HG03139 (cell line): ENCODE measurements at regions not wholly inside any gene's neighbourhood (a gene's known extent, or its start where the extent isn't known, plus 50 kb on each side); places are given as distances from the start of the nearest gene placed in this dataset.

ENCODE experiments used
- ATAC-seq: cut with Tn5 transposase; IDR thresholded peaks from one replicate; pipeline ENCODE4 v1.9.1; 2021; ENCODE audit not compliant: unreplicated experiment

GRCh38 chr16:86794216-86794864 lies 216.0 kb downstream of the FOXL1 start:
- ATAC-seq = no peak

DNA sequence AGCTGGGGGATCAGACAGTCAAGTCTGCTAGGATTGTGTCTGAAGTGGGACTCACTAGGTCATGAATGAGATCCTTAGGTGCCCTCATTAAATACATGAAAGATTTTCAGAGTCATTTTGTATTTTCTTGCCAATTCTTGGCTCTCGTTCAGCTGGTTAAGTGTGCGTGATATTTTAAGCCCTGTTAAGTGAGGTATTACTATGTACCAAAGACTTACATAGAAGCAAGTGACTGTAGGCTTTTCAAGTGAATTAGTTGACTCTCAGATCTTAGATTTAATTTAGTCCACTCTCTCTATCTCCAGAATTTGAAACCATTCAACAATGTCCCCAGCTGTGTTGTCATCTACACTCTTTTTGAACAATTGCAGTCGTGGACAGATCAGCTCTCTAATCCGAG lies 219.4 kb downstream of the FOXL1 start:
- no peak for ATAC-seq

DNA sequence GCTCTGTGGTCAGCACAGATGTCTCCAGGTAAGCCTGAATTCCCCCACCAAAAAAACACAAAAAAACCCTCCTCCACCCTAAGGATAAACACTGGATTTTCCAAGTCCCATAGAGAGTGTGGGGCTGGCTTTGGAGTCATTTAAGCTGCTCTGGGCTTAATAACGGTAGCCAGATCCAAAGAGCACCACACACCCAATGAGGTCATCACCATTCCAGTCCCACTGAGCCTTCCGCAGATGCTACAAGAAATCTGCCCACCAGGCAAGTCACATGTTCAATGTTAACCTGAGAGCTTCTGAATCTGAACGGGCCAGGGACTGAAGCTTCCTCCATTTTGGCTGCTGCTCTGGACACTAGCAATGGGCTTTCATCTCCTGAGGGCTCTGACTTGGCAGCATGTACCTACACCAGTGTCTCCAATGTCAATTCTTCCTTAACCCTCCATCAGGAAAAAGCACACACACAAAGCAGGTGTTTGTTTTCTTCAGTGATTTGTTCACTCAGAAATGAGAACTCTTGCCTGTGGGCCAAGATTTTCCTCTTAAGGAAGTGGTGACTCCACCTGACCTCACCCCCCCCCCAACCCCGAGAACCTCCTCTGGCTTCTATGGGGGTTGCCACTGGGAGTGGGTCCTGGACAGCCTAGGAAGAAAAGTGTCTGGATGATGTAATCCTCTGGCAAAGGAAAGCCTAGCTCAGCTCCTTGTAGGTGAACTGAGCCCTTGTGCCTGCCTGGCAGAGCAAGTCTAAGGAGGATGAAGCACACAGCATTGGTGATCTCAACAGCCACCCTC lies 220.1 kb downstream of the FOXL1 start:
- no peak for ATAC-seq

GRCh38 chr16:86799367-86799766 lies 221.0 kb downstream of the FOXL1 start:
- ATAC-seq = no peak

DNA sequence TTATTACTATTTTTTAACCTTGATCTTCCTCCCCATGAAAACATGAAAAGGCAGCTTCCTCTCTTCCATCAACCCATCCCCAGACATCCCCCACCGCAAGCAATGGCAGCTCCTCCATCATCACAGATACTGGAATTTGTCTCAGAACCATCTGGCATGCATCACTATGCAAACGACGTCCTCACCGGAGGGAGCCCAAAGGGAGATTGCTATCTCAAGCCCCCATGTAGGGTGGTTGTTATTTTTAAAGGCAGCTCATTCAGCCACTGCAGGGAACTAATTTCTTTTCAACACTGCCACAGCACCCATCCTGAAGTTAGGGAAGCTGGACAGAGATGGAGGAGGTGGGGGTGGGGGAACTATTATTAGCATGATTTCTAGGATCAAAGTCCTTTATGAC lies 222.5 kb downstream of the FOXL1 start:
- no peak for ATAC-seq

GRCh38 chr16:86802013-86802412 lies 223.7 kb downstream of the FOXL1 start:
- ATAC-seq = no peak

DNA sequence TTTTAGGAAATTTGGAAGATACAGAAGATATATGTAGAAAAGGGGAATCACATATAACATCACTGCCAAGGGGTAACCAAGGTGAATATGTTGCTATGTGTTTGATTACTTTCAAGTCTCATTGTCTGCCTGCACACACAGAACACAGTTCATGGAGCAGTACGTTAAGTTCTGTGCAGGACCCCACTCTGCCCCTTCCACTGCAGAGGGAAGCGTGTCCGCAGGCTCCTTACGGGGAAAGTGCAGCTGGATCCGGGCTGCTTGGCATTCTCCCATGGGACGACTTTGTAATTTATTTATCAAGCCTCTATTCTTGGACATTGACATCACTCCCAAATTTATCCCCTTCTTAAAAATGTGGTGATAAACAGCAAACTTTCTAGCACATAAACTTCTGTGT lies 226.8 kb downstream of the FOXL1 start:
- no peak for ATAC-seq

- no peak for ATAC-seq
Measured at GRCh38 chr16:86806181-86806837, 228.0 kb downstream of the FOXL1 start.

- no peak for ATAC-seq
Measured at GRCh38 chr16:86806838-86807351, 228.5 kb downstream of the FOXL1 start.

DNA sequence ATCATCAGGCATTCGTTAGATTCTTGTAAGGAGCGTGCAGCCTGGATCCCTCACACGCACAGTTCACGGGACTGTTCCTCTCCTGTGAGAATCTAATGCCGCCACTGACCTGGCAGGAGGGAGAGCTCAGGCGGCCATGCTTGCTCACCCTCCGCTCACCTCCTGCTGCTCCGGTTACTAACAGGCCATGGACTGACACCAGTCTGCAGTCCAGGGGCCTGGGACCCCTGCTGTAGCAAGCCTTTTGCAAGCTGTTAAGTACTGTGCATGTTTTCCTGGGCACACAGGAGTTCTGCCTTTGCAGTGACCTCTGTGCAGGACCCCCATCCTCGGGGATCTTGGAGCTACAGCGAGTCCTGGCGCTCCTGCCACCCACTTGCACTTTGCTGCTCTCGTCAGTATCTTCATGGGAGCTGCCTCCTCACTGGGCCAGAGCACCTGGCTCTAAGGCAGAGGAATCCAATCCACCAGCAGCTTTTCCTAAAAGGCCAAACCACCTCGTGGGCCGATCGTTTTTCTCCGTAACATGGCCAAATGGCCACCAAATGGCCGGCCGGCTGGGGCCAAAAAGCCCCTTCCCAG lies 230.6 kb downstream of the FOXL1 start:
- no peak for ATAC-seq

- no peak for ATAC-seq
Measured at GRCh38 chr16:86809458-86809955, 231.2 kb downstream of the FOXL1 start.

- ATAC-seq = no peak
Measured at GRCh38 chr16:86810062-86810461, 231.7 kb downstream of the FOXL1 start.

DNA sequence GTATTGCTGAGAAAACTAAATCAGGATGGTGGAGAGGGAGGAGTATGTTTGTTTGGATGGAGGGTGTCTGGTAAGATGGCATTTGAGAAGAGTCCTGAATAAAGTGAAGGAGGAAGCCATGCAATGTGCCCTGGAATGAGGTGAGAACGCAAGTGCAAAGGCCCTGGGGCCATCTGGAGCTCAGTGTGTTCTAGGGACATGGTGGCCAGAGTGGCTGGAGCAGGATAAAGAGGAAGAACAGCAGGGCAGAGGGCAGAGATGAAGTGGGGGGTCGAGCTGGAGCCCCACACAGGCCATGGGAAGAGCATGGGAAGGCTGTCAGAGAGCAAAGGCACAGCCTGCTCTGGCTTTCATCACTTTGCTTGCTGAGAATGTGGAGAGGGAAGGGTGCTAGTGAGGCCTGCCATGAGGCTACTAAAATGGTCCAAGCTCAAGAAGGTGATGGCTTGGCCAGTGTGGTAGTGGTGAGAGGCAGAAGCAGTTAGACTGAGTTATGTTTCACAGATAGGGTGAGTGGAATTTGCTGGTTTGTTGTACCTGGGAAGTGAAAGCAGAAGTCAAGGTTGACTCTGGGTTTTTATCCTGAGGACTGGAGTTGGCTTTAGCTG lies 234.1 kb downstream of the FOXL1 start:
- ATAC-seq = no peak

- ATAC-seq = no peak
Measured at GRCh38 chr16:86814256-86814655, 235.9 kb downstream of the FOXL1 start.

- ATAC-seq = no peak
Measured at GRCh38 chr16:86816930-86817625, 238.7 kb downstream of the FOXL1 start.

DNA sequence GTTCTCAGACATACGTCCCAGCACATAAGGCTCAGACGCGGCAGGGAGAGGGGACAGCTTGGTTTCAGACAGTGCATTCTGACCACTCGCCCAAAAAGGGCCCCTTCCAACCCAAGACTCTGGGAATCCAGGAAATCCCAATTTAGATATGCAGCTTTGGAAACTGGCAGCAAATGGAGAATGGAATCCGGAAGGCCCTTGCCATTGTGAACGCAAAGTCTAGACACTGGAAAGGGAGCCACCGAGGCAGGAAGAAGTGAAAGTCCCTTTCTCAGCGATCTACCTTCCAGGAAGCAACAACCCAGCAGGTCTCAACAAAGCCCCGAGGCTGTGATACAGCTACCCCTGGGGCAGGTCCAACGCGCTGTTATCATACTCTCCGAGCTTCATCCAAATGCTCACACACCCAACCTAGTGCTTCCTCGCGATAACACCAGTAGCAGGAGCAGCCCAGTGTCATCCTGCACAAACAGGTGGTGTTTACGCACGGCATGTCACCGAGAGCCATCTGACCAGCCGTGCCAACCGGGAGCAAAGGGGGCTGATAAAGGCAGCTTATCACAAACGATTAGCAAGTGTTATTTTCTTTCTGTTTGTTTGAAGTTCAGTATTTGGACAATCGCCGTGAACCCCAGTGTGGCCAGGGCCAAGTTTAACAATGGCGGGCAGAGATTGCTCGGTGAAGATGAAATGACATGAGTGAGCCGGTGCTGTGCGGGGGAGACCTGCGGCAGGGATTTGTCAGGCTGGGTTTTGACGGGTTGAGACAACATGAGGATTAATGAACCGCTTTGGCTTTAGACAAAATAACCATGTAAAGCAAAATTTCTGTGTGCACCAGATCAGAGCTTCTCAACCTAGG lies 240.6 kb downstream of the FOXL1 start:
- ATAC-seq = no peak

- ATAC-seq = no peak
Measured at GRCh38 chr16:86819533-86819892, 241.2 kb downstream of the FOXL1 start.

DNA sequence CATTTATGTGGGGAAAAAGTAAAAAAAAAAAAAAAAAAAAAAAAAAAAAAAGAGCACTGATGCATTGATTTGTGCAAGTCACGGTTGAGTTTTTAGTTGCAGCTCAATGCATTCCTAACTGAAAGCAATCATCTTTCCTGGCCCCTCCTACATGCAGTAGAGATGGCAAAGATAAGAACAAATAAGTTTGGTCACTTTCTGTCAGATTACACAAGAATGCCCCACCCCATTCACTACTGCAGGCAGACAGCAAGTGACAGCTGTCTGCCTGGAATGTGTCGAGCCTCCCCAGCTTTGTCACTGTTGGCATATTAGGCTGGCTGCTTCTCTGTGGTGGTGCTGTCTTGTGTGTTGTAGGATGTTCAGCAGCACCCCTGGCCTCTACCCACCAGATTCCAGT lies 243.5 kb downstream of the FOXL1 start:
- ATAC-seq = no peak

GRCh38 chr16:86823125-86823524 lies 244.8 kb downstream of the FOXL1 start:
- no peak for ATAC-seq
